Urothelium cell line (cell line): ENCODE measurements at regions not wholly inside any gene's neighbourhood (a gene's known extent, or its start where the extent isn't known, plus 50 kb on each side); places are given as distances from the start of the nearest gene placed in this dataset.
"Not testable (repeated sequence)": the region's sequence is repeated elsewhere in the genome, so short reads cannot be mapped to it uniquely, and the experiment has no call there.

Experiments used
- DNase-seq: peaks from one replicate; pipeline ENCODE4 v3.0.0; 2011; ENCODE audit warnings: low spot score, mixed read lengths
- FAIRE-seq: peaks from 2 replicates; lab custom pipeline; 2011; peaks lifted over from hg19 to GRCh38; lab: Jason Lieb, UNC

GRCh38 chr12:74174961-74175360, 362.7 kb upstream of the ATXN7L3B start:
- not testable (repeated sequence) for FAIRE-seq

GRCh38 chr12:74185360-74185759, 352.3 kb upstream of the ATXN7L3B start:
- no peak for DNase-seq
- FAIRE-seq = no peak

More at GRCh38 chr12:74174961-74175360, 362.7 kb upstream of the ATXN7L3B start:
- not testable (repeated sequence) for DNase-seq

DNA sequence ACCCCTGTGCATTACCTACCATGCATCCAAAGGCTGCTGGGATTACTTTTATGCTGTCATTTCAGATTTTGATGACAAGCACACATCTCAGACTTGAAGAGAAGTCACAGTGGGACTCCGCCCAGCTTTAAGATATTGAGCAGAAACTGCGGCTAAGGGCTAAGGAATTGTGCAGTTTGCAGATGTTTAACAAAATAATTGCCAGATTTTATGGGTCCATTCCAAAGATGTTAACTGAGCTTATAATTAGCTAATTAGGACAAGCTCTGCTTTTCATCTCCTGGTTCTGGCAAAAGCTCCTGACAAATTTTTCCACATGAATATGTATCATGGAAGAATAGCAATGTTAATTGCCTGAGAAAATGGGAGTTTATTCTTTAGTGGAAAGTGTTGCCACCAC, 344.4 kb upstream of the ATXN7L3B start:
- DNase-seq = no peak

DNA sequence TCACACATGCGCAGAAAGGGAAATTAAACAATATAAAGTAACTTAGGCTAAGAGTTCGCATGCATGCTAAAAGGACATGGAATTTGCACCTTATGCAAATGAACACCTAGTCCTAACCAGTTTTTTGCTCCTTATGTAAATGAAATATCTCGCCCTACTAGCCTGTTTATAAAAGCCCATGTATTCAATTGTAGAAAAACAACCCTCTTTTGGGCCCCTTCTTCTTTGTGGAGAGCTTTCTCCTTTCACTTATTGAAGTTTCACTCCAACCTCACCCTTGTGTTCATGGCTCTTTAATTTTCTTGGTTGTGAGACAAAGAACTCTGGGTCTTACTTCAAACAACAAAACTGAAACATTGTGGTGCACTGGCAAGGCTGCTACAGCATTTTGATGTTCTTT, 333.4 kb upstream of the ATXN7L3B start:
- FAIRE-seq (no peak), DNase-seq (no peak)

More for the DNA sequence above, 344.4 kb upstream of the ATXN7L3B start:
- no peak for FAIRE-seq

DNA sequence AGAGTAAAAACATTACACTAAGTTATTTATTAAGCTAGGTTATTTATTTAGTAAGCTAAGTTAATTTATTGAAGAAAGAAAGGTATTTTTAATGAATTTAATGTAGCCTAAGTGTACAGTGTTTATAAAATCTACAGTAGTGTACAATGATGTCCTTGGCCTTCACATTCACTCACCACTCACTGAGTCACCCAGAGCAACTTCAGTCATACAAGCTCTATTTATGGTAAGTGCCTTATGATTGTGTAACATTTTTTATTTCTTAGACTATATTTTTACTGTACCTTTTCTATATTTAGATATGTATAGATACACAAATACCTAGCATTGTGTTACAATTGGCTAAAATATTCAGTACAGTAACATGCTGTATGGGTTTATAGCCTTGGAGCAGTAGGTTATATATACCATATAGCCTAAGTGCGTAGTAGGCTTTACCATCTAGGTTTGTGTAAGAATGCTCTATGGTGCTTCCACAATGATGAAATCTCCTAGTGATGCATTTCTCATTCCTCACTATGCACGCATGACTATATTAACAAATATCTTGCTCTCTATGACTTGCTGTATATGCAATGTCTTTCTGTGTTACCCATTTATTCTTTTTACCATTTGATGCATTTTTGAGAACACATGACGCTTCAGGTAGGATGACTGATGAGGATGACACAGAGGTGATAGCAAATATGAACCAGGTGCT, 309.6 kb upstream of the ATXN7L3B start:
- FAIRE-seq (no peak), DNase-seq (no peak)

DNA sequence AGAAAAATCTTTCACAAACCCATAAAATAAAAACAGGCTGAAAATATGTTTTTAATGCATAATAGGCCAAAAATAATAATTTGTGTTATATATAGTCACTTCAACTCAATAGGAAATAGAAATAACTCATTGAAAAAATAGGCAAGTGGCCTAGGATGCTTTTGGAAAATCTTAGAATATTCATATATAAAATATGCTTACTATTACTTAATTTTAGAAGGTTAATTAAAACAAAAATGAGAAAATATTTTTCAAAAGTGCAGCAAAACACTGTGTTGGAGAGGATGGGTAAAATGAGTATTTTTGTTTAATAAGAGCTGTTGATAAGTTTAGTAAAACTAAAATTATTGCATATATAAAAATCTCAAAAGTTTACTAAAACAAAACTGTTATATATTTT, 308.0 kb upstream of the ATXN7L3B start:
- DNase-seq (no peak), FAIRE-seq (no peak)

DNA sequence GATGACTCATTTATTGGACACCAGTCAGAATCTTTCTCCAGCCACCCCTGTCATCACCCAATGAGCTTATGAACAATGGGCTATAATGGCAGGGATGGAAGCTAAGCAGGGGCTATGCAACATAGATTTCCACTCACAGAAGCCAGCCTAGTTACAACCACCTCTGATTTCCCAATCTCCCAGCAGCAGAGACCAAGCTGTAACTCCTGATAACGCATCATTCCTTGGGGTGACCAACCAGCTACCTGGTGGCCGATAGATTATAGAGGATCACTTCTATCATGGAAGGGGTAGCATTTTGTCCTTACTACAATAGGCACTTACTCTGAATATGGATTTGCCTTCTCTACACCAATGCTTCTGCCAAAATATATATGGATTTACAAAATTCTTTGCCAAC, 302.3 kb upstream of the ATXN7L3B start:
- no peak for FAIRE-seq

GRCh38 chr12:74241341-74241740, 296.3 kb upstream of the ATXN7L3B start:
- FAIRE-seq = no peak
- no peak for DNase-seq

More for the DNA sequence above, 302.3 kb upstream of the ATXN7L3B start:
- DNase-seq = no peak

DNA sequence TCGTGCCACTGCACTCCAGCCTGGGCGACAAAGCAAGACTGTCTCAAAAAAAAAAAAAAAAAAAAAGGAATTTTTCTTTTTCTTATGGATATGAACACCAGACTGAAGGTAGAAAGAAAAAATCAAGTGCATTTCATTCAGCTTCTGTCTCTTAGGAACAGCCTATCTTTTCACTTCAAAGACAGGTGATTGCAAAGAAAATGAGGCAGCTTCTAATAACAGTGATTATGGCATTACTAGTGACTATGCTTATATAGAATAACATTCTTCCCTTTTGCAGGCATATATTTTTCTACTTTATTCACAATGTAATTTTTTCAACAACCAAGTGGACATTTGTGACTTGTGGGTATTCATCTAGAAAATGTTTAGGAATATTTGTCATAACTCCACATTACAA, 295.5 kb upstream of the ATXN7L3B start:
- DNase-seq (no peak), FAIRE-seq (no peak)

- DNase-seq = no peak
- no peak for FAIRE-seq
Observed at GRCh38 chr12:74245458-74245857, 292.2 kb upstream of the ATXN7L3B start.

- FAIRE-seq (no peak), DNase-seq (no peak)
Observed at GRCh38 chr12:74250891-74251290, 286.7 kb upstream of the ATXN7L3B start.

DNA sequence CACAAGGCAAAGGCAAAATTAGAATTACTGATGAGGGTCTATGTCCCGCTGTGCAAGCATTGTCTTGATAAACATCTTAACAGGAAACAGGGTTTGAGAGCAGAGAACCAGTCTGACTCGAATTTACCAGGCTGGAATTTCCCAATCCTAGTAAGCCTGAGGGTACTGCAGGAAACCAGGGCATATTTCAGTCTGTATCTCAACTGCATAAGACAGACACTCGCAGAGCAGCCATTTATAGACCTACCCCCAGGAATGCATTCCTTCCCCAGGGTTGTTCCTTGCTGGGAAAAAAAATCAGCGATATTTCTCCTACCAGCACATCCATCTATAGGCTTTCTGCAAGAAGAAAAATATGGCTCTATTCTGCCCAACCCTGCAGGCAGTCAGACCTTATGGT, 283.8 kb upstream of the ATXN7L3B start:
- not testable (repeated sequence) for FAIRE-seq, DNase-seq

GRCh38 chr12:74254784-74255183, 282.9 kb upstream of the ATXN7L3B start:
- DNase-seq = no peak
- no peak for FAIRE-seq

- FAIRE-seq (no peak), DNase-seq (no peak)
Observed at GRCh38 chr12:74259199-74259598, 278.4 kb upstream of the ATXN7L3B start.

DNA sequence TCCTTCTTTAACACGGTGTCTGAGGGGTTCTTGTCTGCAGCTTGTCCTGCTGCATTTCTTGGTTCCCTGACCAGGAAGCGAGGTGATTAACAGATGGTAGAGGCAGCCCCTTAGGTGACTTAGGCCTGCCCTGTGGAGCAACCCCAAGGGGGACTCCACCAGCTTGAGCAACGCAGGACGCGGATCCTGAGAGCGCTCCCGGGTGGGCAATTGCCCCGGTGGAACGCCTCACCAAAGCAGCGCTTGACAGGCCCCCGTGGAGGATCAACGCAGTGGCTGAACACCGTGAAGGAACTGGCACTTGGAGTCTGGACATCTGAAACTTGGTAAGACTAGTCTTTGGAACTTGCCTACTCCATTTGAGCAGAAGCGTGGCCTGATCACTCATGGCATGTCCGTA, 272.9 kb upstream of the ATXN7L3B start:
- DNase-seq (no peak), FAIRE-seq (no peak)

DNA sequence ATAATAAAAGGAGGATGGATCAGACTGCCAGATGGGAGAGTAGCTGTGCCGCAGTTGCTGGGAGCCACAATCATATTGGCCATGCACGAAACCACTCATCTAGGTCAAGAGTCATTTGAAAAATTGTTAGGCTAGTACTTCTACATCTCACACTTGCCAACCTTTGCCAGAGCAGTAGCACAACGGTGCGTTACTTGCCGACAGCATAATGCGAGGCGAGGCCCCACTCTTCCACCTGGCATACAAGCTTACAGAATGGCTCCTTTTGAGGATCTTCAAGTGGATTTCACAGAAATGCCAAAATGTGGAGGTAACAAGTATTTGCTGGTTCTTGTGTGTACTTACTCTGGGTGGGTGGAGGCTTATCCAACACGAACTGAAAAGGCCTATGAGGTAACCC, 268.3 kb upstream of the ATXN7L3B start:
- DNase-seq = not testable (repeated sequence)

GRCh38 chr12:74280156-74280655, 257.4 kb upstream of the ATXN7L3B start:
- FAIRE-seq (no peak), DNase-seq (no peak)

More for the DNA sequence above, 268.3 kb upstream of the ATXN7L3B start:
- FAIRE-seq = not testable (repeated sequence)

GRCh38 chr12:74281401-74282180, 256.0 kb upstream of the ATXN7L3B start:
- DNase-seq, FAIRE-seq: not testable (repeated sequence)

- no peak for DNase-seq
- FAIRE-seq = no peak
Observed at GRCh38 chr12:74283646-74284045, 254.0 kb upstream of the ATXN7L3B start.

DNA sequence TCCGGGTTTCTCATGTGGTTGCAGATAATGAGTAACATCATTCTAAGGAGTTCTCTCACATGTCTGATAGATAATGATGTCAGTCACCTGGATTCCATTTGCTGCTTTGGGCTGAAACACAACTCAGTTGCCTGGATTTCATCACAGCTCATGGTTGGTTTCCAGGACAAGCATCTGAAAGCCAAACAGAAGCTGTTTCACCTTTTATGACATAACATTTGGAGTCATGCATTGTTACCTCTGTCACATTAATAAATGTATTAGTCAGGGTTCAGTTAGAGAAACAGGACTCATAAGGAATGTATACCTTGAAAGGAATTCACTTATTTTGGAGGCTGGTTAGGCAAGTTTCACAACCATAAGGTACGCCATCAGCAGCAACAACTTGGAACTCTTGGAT, 251.9 kb upstream of the ATXN7L3B start:
- FAIRE-seq = no peak
- DNase-seq = no peak

GRCh38 chr12:74286254-74286653, 251.4 kb upstream of the ATXN7L3B start:
- FAIRE-seq (no peak), DNase-seq (no peak)
